Activated T-cell treated with anti-CD3 and anti-CD28 coated beads for 1 hour (primary cell): ENCODE measurements at regions not wholly inside any gene's neighbourhood (a gene's known extent, or its start where the extent isn't known, plus 50 kb on each side); places are given as distances from the start of the nearest gene placed in this dataset.
"Not testable (repeated sequence)": the region's sequence is repeated elsewhere in the genome, so short reads cannot be mapped to it uniquely, and the experiment has no call there.

Source experiments
- DNase-seq: peaks from one replicate; pipeline ENCODE4 v3.0.0-alpha.2; 2020; ENCODE audit warnings: low read depth

DNA sequence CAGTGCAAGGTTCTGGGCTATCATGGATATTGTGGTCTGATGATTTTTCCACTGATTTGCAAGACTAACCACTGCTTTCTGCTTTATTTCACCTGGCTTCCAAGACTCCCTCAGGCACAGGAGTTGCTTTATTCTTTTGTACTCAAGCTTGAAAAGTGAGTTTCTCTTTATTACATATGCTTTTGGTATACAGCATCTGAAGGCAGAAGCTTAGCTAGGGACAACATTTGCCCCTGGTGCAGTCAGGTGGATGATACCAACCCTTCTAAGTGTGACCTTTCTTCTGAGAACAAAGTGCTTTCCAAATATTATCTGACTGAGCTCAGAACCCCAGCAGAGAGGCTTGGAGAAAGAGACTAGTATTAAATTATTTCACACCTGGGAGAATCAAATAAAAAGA is 94.0 kb upstream of the PHACTR1 start:
- DNase-seq, result no peak

DNA sequence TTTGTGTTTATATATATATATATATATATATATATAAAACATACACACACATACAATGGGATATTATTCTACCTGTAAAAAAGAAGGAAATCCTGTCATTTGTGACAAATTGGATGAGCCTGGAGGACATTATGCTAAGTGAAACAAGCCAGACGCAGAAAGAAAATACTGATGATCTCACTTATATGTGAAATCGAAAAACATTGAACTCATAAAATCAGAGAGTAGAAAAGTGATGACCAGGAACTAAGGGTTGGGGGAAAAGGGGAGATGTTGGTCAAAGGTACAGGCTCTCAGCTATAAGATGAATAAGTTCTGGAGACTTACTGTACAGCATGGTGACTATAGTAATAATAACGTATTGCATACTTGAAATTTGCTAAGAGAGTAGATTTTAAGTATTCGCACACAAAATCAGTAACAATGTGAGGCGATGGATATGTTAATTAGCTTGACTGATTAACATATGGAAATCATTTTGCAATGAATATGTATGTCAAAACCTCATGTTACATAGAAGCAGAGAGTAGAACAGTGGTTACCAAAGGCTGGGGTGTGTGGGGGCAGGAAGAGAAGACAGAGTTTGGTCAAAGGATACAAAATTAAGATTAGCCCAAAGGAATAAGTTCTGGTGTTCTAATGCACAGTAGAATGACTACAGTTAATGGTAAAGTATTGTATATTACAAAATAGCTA is 92.3 kb upstream of the PHACTR1 start:
- DNase-seq, result no peak

DNA sequence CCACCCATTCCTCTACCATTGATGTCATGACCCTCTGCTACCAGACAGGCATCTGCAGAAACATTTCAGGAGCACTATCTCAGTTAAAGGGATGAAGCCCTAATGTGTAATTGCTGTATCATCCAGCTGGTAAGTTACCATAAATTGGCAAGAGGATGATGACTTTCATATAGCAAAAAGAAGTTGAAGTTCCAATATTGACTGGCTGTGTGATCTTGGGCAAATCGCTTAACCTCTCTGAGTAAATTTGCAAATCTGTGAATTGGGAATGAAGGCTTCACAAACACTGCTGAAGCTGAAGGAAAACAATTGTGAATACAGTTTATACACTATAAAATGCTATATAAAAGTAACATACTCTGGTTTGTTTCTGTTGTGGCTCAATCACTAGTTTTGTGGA is 89.5 kb upstream of the PHACTR1 start:
- no peak for DNase-seq

DNA sequence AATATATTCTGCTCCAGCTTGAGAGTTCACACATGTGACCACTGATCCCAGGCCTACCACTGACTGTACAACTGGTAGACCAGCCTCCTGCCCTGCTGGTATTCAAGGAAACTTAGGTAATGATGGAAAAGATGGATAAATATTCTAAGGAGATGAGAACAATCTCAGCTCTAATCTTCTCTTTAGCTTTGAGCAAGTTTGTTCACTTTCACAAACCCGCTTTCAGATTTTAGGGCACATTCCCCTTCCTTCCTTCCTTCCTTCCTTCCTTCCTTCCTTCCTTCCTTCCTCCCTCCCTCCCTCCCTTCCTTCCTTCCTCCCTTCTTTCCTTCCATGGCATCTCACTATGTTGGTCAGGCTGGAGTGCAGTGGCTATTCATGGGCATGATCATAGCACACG is 88.2 kb upstream of the PHACTR1 start:
- DNase-seq, result no peak

DNA sequence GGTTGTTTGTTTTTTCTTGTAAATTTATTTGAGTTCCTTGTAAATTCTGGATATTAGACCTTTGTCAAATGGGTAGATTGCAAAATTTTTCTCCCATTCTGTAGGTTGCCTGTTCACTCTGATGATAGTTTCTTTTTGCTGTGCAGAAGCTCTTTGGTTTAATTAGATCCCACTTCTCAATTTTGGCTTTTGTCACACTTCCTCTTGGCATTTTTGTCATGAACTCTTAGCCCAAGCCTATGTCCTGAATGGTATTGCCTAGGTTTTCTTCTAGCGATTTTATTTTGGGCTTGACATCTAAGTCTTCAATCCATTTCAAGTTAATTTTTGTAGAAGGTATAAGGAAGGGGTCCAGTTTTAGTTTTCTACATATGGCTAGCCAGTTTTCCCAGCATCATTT is 82.8 kb upstream of the PHACTR1 start:
- not testable (repeated sequence) for DNase-seq

DNA sequence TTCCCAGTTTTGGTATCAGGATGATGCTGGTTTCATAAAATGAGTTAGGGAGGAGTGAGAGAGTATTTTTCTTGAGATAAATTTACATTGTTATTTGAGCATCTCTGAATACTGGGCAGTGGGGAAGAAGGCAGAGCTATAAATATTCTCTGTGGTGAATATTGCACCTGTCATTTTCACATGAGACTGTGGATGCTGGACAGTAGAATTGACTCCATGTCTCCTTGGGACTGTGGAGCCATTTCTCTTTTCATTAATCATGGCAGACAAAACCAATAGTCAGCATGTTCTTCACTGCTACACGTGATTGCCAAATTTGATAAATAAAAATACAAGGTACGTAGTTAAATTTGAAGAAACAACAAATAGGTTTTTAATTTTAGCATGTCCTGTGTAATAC is 81.2 kb upstream of the PHACTR1 start:
- DNase-seq, result no peak

DNA sequence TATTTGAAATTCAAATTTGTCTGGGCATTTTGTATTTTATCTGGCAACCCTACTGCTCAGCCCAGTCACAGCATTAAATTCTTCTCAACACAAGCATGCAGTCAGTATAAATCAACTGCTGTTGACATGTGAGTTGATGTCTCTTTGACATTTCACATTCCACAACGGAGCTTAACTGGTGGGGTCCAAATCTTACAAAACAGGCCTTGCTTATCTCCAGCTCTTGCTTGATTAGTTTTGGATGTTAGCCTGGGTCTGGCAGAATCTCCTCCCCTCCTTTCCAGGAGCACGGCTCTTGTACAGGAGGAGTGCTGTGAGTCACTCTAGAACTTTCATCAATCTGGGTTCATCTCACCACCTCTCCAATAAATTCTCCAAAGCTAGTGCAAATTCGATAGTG is 80.8 kb upstream of the PHACTR1 start:
- DNase-seq, result no peak

DNA sequence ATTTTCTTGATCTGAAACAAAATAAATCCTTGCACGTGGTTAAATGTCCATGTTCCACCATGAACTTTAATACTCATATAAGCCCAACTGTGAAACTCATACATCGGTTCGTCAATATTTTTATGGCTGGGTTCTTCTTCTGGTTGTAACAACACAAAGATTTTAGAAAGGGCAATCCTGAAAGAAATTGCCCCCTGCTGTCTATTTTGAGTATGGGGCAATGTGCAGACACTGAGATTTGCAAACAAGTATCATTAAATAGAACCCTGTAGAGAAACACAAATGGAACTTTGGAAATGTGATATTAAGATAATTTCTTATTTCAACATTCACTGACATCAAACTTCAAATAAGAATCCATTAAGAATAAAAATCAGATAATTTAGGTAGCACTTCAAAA is 80.2 kb upstream of the PHACTR1 start:
- DNase-seq, result no peak

DNA sequence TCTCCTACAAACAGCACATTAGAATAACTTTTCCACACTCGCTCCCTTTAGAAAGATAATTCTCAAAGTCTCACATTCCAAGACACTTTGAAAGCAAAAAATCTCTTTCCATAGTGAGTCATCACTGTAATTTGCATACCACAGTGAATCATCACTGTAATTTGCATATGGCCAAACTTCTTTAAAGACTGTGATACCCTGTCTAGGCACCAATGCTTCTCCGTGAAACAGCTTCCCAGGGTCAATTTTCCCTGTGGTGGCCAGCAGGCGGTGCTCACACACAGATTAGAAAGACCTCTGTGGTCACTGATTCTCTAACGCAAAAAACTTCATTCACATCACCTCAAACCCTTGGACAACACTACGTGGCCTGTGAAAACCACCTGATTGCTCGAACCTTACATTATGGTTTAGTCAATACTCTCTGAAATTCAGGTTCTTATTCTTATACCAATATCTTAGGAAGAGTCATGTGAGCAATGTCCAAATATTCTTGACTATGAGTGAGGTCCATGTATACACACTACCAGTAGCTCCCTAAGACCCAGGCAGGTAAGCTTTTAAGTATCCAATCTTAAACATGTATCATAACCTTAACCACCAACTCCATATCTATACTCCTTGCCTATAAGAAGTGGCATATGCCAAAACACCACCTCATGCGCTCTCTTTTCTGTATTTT is 78.5 kb upstream of the PHACTR1 start:
- DNase-seq, result no peak

DNA sequence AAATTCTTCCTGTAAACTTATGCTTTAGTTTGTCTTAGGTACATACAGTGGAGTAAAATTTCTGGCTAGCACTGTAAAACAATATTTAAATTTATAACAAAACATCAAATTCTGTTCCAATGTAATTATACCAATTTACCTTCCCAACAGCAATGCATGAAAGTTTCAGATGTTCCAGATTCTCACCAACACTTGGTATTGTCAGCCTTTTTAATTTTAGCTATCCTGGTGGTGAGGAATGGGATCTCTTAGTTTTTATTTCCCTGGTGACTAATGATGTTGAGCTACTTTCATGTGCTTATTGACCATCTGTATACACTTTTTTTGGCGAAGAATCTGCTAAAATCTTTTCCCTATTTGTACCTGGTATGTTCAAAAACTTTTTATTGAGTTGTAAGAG is 76.1 kb upstream of the PHACTR1 start:
- no peak for DNase-seq

DNA sequence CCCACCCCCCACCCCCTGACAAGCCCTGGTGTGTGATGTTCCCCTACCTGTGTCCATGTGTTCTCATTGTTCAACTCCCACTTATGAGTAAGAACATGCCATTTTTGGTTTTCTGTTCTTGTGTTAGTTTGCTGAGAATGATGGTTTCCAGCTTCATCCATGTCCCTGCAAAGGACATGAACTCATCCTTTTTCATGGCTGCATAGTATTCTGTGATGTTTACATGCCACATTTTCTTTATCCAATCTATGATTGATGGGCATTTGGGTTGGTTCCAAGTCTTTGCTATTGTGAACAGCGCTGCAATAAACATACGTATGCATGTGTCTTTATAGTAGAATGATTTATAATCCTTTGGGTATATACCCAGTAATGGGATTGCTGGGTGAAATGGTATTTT is 74.8 kb upstream of the PHACTR1 start:
- not testable (repeated sequence) for DNase-seq

DNA sequence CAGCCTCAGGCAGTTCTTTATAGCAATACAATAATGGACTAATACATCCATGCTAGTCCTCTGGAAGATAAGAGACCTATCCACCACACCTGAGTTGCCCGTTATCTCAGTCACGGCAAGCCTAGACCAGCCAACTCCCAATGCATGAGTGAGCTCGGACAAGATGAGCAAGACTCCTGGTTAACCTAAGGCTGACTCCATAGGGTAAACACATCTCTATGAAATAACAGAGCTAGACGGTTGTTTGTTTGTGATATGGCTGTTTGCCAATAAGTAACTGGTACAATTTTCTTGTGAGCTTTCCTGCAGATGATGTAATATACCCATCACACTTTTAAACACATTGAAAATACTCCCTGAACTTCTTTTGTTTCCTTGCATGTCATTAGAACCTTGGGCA is 70.6 kb upstream of the PHACTR1 start:
- no peak for DNase-seq

DNA sequence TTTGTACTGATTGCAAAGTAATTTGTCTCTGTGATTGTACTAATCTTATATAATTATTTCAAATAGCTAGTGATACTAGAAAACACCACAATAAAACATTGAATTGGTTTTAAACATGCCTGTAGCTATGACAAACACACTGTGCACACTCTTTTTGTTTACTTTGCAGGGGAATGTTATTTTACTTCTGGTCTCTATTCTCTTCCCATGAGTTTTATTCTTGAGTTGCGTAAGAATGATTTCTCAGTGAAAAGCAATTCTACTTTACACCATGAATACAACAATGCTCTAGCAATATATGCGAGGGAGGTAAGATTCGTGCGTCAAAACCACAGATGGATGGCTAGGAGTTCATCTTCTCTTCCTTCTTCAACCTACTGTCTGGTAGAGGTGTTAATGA is 68.4 kb upstream of the PHACTR1 start:
- no peak for DNase-seq

DNA sequence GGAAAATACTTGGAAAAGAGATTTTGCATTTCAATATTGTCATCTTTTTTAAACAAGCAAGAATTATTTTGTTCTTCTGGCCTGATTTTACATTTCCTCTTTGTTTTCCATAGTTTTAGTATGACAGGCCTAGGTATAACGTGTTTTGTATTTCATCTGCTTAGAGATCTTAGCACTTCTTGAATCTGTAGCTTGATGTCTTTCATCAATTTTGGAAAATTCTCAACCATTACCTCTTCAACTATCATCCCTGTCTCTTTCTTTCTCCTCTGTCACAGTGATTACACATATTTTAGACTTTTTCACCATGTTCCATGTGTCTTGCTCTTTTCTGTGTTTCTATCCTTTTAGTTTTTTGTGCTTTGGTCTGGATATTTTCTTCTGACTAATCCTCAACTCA is 67.2 kb upstream of the PHACTR1 start:
- DNase-seq, result no peak

DNA sequence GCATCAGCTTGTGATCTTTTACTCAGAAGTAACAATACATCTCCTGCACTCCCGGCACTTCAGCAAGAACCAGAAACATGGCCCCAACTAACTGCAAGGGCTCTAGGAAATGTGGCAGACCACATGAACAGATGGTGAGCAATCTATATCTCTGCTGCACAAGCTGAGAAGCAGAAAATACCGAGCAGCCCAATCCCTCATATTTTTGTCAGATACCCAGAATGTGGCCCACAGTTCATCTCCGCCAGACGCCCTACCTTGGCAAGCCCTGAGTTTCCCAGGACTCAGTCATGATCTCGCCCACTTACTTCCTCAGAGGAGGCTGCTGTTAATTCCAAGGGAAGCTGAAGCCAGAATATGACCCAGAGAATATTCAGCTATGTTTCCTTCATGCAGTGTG is 63.1 kb upstream of the PHACTR1 start:
- DNase-seq, result no peak

DNA sequence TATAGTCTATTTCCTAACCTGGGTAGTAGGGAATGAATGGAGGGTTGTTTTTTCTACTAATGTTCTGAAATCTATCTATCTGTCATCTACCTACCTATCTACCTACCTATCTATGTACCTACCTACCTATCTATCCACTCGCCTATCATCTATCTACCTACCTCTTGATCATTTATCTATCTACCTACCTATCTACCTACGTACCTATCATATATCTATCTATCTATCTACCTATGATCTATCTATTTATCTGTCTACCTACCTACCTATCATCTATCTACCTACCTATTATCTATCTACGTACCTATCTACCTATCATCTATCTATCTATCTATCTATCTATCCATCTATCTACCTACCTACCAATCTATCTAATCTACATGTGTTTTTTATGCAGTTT is 62.5 kb upstream of the PHACTR1 start:
- DNase-seq, result no peak

DNA sequence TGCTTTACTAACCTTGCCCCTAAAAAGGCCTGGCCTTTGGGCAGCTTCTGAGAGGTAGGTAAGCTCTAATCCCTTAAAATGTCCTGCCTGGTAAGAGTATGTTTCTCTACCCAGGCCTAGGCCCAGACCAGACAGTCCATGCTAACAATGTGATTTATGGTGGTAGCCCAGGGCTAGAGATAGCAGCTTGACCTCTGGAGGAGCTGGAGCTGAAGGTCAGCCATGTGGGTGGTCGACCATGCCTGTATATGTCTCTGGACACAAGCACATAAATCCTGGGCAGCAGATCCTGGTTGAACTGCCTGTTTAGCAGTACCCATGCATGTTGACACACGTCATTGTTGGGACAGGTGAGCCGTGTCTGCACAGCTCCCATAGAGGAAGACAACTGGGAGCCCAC is 62.1 kb upstream of the PHACTR1 start:
- DNase-seq, result no peak

DNA sequence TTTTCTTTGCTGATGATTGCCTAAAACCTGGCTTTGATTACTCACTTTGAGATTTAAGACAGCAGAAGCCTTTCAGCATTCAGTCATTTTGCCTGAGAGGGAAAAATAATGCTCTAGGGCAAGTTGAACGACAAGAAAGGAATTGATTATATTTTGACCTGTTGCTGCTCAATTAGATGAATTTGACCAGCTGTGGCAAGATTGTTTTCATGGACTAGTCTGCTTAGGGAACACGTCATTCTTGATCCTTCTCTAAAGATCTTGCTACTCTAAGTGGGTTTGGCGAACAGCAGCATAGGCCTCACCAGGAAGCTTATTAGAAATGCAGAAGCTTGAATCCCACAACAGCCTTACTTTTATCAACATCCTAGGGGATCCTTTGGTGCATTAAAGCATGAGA is 59.7 kb upstream of the PHACTR1 start:
- no peak for DNase-seq

DNA sequence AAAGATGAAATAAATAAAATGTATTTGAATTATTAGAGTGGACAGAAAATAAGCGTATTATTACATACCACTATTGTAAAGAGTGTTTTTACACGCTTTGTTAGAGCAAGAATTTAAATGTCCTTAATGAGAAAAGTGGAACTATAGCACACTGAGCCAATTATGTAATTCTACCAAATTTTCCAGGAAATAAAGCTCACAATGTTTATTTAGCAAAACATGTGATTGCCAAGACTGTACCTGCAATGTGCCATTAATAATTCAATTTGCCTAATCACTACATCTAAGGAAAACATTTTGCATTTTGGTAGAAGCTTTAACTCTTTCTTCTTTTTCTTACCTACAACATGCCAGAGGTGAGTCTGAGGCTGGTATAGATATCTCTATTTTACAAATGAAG is 58.7 kb upstream of the PHACTR1 start:
- no peak for DNase-seq

DNA sequence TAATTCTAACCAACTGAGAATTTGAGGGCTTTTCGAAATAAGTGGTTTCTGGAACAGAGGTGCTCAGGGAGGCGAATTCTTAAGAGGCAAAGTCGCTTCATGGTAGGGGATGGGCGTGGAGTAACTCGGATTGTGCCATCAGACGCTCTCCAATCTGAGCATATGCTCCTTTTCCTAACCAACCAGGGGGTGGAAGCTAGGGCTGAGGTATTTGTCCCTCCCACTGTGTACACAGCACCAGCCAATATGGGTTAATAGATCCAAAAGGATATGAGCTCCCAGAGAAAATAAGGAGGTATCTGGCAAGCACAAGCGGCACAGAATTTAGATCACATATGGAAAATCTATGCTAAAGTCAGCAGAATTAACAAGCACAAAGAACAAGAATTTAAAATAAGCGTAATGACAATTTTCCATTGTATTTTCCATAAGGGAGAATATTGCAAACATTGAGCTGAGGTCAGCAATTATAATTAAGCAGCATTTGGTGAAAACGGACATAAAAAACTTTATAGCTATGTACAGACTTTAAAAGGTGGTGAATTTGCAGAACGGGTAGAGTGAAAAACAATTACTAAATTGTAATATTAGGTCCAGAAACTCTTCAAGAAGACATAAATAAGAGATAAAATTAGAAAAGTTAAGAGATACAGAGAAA is 55.0 kb upstream of the PHACTR1 start:
- no peak for DNase-seq
